HepG2 (cell line): ENCODE measurements at regions not wholly inside any gene's neighbourhood (a gene's known extent, or its start where the extent isn't known, plus 50 kb on each side); places are given as distances from the start of the nearest gene placed in this dataset.

Experiments
- BRCA1 ChIP-seq: sonication (generic); formaldehyde crosslinking; IDR thresholded peaks from 2 replicates; pipeline ENCODE4 v1.4.0; 2020; ENCODE audit warnings: missing genetic modification reagents
- EP300 ChIP-seq, 3 experiments: sonication (generic) in 1 of 3; formaldehyde crosslinking in 1 of 3; IDR thresholded peaks; 2 replicates each; pipeline versions ENCODE4 v1.5.1 to v1.6.1; 2011 to 2020; ENCODE audit warnings: low read depth in 2 of 3, low read length in 2 of 3, borderline replicate concordance in 1 of 3, improper control_type of control experiment in 1 of 3, mild to moderate bottlenecking in 1 of 3, missing genetic modification reagents in 1 of 3, moderate library complexity in 1 of 3
- EZH2 ChIP-seq: conservative IDR thresholded peaks from 2 replicates; pipeline ENCODE4 v1.6.1; 2012; ENCODE audit warnings: mild to moderate bottlenecking, low read depth, low read length, moderate library complexity
- FOXO1 ChIP-seq: sonication (generic); formaldehyde crosslinking; IDR thresholded peaks from 2 replicates; pipeline ENCODE4 v1.4.0; 2020; ENCODE audit warnings: missing genetic modification reagents
- JUN ChIP-seq: sonication (generic); formaldehyde crosslinking; IDR thresholded peaks from 2 replicates; pipeline ENCODE4 v1.4.0; 2020; ENCODE audit warnings: mild to moderate bottlenecking, missing genetic modification reagents
- JUND ChIP-seq: sonication (generic); formaldehyde crosslinking; IDR thresholded peaks from 2 replicates; pipeline ENCODE4 v1.8.0; 2022; ENCODE audit warnings: mild to moderate bottlenecking, missing genetic modification reagents
- MAFK ChIP-seq, 2 experiments: IDR thresholded peaks in 1 of 2; conservative IDR thresholded peaks in 1 of 2; 2 replicates each; pipeline ENCODE4 v1.6.1; 2011; ENCODE audit warnings: improper control_type of control experiment in 2 of 2, low read length in 2 of 2
- MXD3 ChIP-seq: IDR thresholded peaks from 2 replicates; pipeline ENCODE4 v1.6.1; 2016; ENCODE audit warnings: mild to moderate bottlenecking, missing biosample characterization, missing genetic modification reagents
- PBX3 ChIP-seq: sonication (generic); formaldehyde crosslinking; IDR thresholded peaks from 2 replicates; pipeline ENCODE4 v1.8.1; 2023; ENCODE audit warnings: missing genetic modification reagents, inconsistent platforms, borderline replicate concordance
- POLR2AphosphoS5 ChIP-seq: IDR thresholded peaks from 2 replicates; pipeline ENCODE4 v1.6.1; 2012; ENCODE audit warnings: low read depth, low read length
- SP2 ChIP-seq: sonication (generic); formaldehyde crosslinking; IDR thresholded peaks from 2 replicates; pipeline ENCODE4 v1.5.1; 2020; ENCODE audit warnings: mild to moderate bottlenecking, missing genetic modification reagents
- ZNF768 ChIP-seq: sonication (generic); formaldehyde crosslinking; IDR thresholded peaks from 2 replicates; pipeline ENCODE4 v1.4.0; 2020; ENCODE audit warnings: missing genetic modification reagents

GRCh38 chr12:73629171-73629570 is 908.5 kb upstream of the ATXN7L3B start:
- TF ChIP-seq EZH2 (no peak), JUND (CRISPR knock-in tag) (no peak), EP300 (IDR thresholded peaks at IDR 0.05; ENCODE audit: low read depth in 2 of 2, low read length in 2 of 2) (no peak), EP300 (CRISPR knock-in tag; IDR thresholded peaks at IDR 0.05; ENCODE audit: borderline replicate concordance) (no peak), MXD3 (CRISPR knock-in tag) (no peak), ZNF768 (CRISPR knock-in tag) (no peak), FOXO1 (CRISPR knock-in tag) (no peak), PBX3 (no peak), MAFK (conservative IDR thresholded peaks at IDR 0.05 in 1 of 2, IDR thresholded peaks at IDR 0.05 in 1 of 2; ENCODE audit: low read length in 2 of 2) (no peak), SP2 (CRISPR knock-in tag) (no peak), POLR2AphosphoS5 (no peak), BRCA1 (CRISPR knock-in tag) (no peak), JUN (CRISPR knock-in tag) (no peak)
